ENCODE measurements at regions not wholly inside any gene's neighbourhood (a gene's known extent, or its start where the extent isn't known, plus 50 kb on each side); places are given as distances from the start of the nearest gene placed in this dataset.

- TF ChIP-seq CTCF (IDR thresholded peaks at IDR 0.05), result no peak
- TF ChIP-seq EP300 (IDR thresholded peaks at IDR 0.05), result no peak
- no peak for TF ChIP-seq POLR2A (IDR thresholded peaks at IDR 0.05)
Measured at GRCh38 chr1:199976496-199977144, 50.9 kb upstream of the NR5A2 start.

All from suprapubic skin (tissue), 3 donors.